ENCODE measurements at regions not wholly inside any gene's neighbourhood (a gene's known extent, or its start where the extent isn't known, plus 50 kb on each side); places are given as distances from the start of the nearest gene placed in this dataset.

GRCh38 chr16:77009453-77009852, 181.5 kb upstream of the MON1B start:
- WGBS, 2 donors: 42 to 46% methylated on average over 3 to 6 of the region's 6 CpGs
- Histone ChIP-seq H3K9me3 (no peaks in the 10 kb centered on the region), H3K36me3 (no peaks in the 10 kb centered on the region), H3K27me3 (no peaks in the 10 kb centered on the region), H3K4me3 (no peak overlapping the region), H3K4me1 (no peaks in the 10 kb centered on the region), H3K27ac (no peak overlapping the region)
- TF ChIP-seq POLR2A (IDR thresholded peaks at IDR 0.05) (no peak), CTCF (IDR thresholded peaks at IDR 0.05) (no peak)
- no peak for DNase-seq
- intact Hi-C loops (cut with DNase I): no loop called here

GRCh38 chr16:77014441-77014840, 176.5 kb upstream of the MON1B start:
- H3K4me1 ChIP-seq: no peaks in the 10 kb centered on the region
- DNase-seq: no peak
- no peak overlapping the region for H3K4me3 ChIP-seq
- no peaks in the 10 kb centered on the region for H3K9me3 ChIP-seq
- intact Hi-C loops (cut with DNase I): no loop called here
- no peaks in the 10 kb centered on the region for H3K27me3 ChIP-seq
- no peaks in the 10 kb centered on the region for H3K36me3 ChIP-seq
- H3K27ac ChIP-seq: no peak overlapping the region
- TF ChIP-seq POLR2A (IDR thresholded peaks at IDR 0.05) (no peak), CTCF (IDR thresholded peaks at IDR 0.05) (no peak)
- 70 to 74% methylated on average over 2 of the region's 2 CpGs for WGBS, 2 donors

GRCh38 chr16:77030600-77030999, 160.4 kb upstream of the MON1B start:
- no peaks in the 10 kb centered on the region for H3K27me3 ChIP-seq
- WGBS, 2 donors: 47 to 71% methylated on average over 1 of the region's 1 CpG
- no peaks in the 10 kb centered on the region for H3K9me3 ChIP-seq
- no peak overlapping the region for H3K4me3 ChIP-seq
- H3K27ac ChIP-seq: no peak overlapping the region
- TF ChIP-seq CTCF (IDR thresholded peaks at IDR 0.05): no peak
- no peak for TF ChIP-seq POLR2A (IDR thresholded peaks at IDR 0.05)
- no peaks in the 10 kb centered on the region for H3K36me3 ChIP-seq
- no peak for DNase-seq
- intact Hi-C loops (cut with DNase I): no loop called here
- H3K4me1 ChIP-seq: no peaks in the 10 kb centered on the region

GRCh38 chr16:77033516-77033915, 157.5 kb upstream of the MON1B start:
- Histone ChIP-seq H3K4me3 (no peak overlapping the region), H3K27me3 (no peaks in the 10 kb centered on the region), H3K36me3 (no peaks in the 10 kb centered on the region), H3K4me1 (no peaks in the 10 kb centered on the region), H3K9me3 (no peaks in the 10 kb centered on the region), H3K27ac (no peak overlapping the region)
- intact Hi-C loops (cut with DNase I): no loop called here
- 66 to 71% methylated on average over 2 of the region's 2 CpGs for WGBS, 2 donors
- DNase-seq: no peak
- no peak for TF ChIP-seq CTCF (IDR thresholded peaks at IDR 0.05)

- no peak for TF ChIP-seq CTCF (IDR thresholded peaks at IDR 0.05)
- no peak for TF ChIP-seq POLR2A (IDR thresholded peaks at IDR 0.05)
- H3K27me3 ChIP-seq: no peaks in the 10 kb centered on the region
- no peaks in the 10 kb centered on the region for H3K36me3 ChIP-seq
- H3K27ac ChIP-seq: no peak overlapping the region
- H3K4me1 ChIP-seq: no peaks in the 10 kb centered on the region
- no peaks in the 10 kb centered on the region for H3K9me3 ChIP-seq
- H3K4me3 ChIP-seq: no peak overlapping the region
- intact Hi-C loops (cut with DNase I): no loop called here
- no peak for DNase-seq
Observed at GRCh38 chr16:77035361-77035760, 155.6 kb upstream of the MON1B start.
